Islet precursor cell (in vitro differentiated cells): ENCODE measurements at regions not wholly inside any gene's neighbourhood (a gene's known extent, or its start where the extent isn't known, plus 50 kb on each side); places are given as distances from the start of the nearest gene placed in this dataset.
A peak's percentile ranks its signal among the peaks of the same experiment; 100 is the strongest.
"Not testable (repeated sequence)": the region's sequence is repeated elsewhere in the genome, so short reads cannot be mapped to it uniquely, and the experiment has no call there.

Source experiments
- DNase-seq: peaks from one replicate; pipeline ENCODE4 v3.0.0-alpha.2; 2018

DNA sequence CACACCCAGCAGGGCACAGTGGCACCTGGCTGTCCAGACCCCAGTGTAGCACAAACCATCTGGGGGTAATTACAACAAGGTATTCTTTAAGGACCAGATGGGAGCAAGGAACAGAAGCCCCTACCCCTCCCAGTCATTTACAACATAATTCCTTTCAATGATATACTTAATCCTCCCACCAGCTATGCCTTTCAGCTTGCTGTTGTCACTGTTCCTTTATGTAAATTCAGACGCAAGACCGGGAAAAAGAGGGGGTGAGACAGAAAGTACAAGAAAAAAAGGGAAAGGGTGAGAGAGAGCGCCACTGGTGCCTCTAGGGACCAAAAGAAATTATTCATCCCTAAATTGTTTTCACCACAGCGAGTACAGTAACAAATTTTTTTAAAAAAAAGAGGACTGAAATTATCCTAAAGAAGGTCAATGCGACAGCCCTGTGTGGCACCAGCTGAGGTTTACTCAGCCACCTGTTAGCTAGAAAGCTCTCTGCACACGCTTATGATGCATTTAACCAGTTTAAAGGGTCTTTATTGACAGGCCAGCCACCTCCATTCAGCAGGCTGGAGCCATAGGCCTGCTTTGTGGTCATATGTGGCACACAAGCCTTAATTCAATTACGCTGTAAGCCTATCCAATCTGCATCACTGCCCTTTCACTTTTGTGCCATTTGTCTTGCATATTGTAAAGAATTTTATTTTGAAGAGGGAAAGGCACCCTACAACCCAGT, 210.2 kb upstream of the ISL1 start:
- DNase-seq, result no peak

DNA sequence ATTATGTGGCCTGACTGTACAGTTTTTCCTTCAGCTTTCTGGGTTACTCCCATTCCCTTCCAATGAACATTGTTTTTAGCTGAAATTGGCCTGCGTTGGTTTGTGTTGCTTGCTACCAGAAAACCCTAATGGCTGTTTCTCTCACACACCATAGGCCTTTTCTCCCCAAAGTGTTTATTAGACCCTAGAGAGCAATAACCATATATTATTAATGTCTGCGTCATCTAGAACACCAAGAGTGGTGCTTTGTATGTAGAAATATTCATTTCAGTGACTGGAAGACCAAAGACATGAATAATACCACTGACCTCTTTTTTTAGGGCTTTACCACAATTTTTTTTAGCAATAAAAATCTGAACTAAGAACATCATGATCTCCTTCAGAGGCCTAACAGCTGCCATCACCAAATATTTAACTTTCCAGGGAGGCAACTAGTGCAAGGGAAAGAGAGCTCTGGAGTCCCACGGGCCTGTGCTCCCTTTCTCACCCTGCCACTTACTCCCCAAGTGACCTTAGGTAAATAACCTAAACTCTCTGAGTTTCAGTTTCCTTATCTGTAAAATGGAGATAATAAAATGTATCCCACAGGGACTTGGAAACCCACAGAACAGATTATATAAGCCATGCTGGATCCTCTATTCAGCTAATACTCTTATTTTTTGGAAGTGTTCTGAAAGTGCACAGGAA, 201.9 kb upstream of the ISL1 start:
- no peak for DNase-seq

- DNase-seq, result peak; percentile 63
These were observed 197.4 kb upstream of the ISL1 start for GRCh38 chr5:51185850-51186329.

GRCh38 chr5:51188001-51188591, 195.2 kb upstream of the ISL1 start:
- DNase-seq, result no peak

- DNase-seq, result no peak
These were observed 188.6 kb upstream of the ISL1 start for GRCh38 chr5:51194671-51195070.

GRCh38 chr5:51201024-51201423, 182.2 kb upstream of the ISL1 start:
- no peak for DNase-seq

DNA sequence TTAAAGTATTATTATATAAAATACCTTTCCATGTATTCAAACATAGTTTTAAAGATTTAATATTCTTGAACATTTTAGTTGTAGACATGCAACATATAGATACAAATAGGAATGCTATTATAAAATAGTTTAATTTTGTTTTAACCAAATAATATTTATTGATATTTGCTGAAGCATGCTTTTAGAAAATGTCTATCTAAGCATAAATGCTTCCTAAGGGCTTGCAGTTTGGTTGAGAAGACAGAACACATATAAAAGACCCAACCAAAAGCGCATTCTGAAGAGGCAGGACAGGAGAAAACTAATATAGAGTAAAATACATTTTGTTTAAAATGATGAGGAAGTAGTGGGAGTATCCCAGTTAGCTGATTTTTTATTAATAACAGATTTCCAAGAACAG, 181.5 kb upstream of the ISL1 start:
- no peak for DNase-seq

- no peak for DNase-seq
These were observed 181.1 kb upstream of the ISL1 start for GRCh38 chr5:51202161-51202560.

DNA sequence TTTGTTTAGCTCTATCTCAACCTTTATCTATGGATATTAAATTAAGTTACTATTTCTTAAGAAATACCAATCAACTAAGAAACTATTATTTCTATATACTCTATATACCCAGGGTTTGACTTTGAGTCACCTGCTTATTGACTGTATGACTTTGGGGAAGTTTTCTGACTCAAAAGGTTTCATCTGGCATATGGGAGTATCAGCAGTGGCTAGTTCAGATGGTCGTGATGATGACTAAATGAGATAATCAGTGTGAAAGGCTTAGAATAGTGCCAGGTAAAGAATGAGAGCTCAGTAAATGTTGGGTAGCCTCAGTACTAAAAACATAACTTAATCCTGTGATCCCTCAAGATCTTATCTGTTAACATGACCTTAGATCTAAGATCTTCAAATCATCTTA, 179.7 kb upstream of the ISL1 start:
- DNase-seq, result no peak

DNA sequence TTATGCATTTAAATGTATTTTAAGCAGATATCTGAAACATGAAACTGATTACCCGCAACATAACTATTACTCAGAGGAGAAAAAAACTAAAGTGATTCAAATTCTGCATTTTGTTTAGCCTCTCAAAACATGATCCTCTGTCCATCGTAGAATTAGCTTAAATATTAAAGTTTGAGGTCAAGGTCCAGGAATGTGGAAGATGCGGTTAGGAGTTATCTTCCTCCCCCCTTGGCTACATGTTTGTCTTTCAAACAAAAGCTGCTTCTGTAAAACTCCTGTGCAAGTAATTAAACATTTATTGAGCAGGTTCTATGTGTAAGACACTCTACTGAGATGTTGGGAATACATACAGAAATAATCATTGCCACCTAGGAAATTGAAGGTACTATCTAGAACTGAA, 175.0 kb upstream of the ISL1 start:
- no peak for DNase-seq

DNA sequence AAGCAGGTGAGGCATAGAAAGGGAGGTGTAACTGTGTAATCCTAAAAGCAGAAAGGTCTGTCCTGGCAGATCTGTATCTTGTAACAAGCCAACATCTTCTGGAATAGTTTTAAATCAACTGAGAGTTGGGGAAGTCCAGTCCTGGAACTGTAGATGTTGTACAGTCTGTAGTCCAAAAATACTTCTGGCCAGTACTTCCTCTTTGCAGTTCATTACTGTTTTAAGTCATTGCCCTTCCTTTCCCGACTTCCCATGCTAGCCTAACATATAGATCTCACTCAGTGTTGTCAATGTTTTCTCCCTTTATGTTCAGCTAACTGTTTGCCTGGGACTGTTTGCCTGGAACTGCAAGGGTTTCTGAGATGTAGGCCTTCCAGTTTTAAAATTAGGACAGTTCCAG, 168.5 kb upstream of the ISL1 start:
- DNase-seq, result no peak

DNA sequence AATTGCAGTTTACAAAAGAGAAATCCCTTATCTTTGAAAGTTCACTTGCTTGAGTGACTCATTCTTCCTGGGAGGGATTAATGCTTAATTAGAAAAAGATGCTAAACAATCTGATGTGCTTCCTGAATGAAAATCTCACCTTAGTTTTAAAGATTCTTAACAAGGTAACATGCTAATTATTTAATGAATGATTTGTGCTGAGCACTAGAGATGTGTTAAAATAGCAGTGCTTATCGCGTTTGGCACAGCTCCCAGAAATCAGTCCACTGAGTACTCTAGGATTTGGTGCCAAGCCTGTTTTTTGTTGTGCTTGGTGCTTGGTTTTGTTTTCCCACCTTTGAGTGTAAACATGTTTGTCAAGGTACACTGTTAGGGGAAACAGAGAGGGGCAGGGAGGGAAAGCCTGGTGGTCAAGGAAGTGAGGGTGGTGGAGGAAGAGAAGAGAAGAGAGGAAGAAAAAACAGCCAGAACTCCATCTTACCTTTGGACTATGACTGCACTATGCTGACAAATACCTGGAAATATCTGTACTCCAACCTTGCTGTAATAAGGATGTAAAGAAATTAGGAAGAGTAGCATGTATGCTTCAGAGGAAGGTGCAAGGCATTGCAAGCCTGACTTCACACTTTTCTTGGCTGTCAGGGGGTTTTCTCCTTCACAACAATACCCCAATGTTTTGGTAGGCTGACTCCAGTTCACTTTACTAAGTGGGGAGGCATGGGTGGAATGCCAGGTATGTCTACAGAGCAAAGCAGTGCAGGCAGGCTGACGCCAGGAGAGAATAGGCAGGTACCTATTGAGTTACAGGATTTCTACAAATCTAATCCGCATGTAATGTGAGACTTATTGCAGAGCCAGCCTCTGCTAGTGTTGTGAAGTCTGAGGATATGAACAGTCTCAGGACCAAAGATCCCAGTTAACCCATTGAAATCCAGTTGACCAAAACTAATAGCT, 157.2 kb upstream of the ISL1 start:
- peak; percentile 96 for DNase-seq

DNA sequence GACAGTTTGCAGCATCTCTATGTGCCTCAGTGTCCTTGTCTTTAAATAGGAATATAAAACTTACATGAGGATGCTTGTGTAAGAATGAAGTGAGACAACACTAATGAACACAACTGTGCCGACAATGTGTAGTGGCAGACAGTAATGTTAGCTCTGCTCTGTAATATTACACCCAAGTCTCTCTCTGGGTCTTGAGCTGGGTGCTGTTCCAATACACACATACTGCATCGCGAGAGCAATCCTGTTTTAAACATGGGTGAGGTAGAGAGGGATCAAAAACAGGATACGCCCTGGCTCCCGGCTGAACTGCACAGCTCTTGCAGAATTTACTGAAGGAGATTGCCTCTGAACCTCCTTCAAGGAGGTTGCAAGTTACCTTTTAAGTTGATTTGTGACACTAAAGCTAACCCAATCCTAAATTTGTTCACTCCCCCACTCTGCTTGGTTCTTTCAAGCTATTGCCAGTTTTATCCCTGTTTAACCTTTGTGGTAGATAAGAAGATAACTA, 155.2 kb upstream of the ISL1 start:
- DNase-seq, result no peak

- no peak for DNase-seq
These were observed 152.9 kb upstream of the ISL1 start for GRCh38 chr5:51230336-51230735.

DNA sequence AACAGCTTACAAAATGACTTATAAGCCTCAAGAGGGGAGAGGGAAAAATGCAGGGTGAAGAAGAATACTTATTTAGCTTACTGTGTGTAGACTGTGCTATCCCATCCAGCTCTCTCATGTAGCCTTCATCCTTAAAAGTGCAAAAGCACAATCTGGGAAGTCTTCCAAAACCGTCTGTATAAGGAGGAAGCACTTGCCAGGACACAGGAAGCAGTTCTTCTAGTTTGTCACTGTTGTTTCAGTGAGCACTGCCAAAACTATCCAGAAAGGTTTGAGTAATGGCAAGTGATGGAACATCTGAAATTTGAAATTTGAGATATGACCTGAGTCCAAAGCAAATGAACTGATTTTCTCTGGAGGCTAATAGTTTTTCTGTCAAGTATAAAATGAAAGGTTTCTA, 140.8 kb upstream of the ISL1 start:
- DNase-seq, result no peak

DNA sequence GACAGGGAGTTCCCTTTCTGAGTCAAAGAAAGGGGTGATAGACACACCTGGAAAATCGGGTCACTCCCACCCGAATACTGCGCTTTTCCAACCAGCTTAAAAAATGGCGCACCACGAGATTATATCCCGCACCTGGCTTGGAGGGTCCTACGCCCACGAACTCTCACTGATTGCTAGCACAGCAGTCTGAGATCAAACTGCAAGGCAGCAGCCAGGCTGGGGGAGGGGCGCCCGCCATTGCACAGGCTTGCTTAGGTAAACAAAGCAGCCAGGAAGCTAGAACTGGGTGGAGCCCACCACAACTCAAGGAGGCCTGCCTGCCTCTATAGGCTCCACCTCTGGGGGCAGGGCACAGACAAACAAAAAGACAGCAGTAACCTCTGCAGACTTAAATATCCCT, 132.3 kb upstream of the ISL1 start:
- DNase-seq, result not testable (repeated sequence)

GRCh38 chr5:51271261-51271660, 112.0 kb upstream of the ISL1 start:
- DNase-seq, result no peak

DNA sequence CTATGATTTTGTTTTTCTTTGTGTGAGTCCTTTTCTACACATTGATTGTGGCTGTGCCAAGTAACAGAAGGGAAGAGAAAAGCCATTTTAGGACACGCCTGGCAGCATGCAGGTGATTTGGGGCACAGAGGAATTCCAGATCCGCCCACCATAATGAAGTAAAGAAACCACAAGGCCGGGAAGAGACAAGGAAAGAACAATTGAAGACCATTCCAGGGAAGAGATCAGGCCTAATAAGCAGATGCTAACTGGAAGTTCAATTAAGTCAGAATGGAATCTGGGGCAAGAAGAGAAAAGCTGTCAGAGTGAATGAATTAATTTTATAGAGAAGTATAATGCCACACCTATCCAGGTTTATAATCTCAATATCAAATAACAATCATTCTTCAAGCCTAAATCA, 110.2 kb upstream of the ISL1 start:
- peak; percentile 59 for DNase-seq

- no peak for DNase-seq
These were observed 109.4 kb upstream of the ISL1 start for GRCh38 chr5:51273871-51274270.

GRCh38 chr5:51275428-51275827, 107.8 kb upstream of the ISL1 start:
- no peak for DNase-seq

- no peak for DNase-seq
These were observed 107.0 kb upstream of the ISL1 start for GRCh38 chr5:51276250-51276649.

DNA sequence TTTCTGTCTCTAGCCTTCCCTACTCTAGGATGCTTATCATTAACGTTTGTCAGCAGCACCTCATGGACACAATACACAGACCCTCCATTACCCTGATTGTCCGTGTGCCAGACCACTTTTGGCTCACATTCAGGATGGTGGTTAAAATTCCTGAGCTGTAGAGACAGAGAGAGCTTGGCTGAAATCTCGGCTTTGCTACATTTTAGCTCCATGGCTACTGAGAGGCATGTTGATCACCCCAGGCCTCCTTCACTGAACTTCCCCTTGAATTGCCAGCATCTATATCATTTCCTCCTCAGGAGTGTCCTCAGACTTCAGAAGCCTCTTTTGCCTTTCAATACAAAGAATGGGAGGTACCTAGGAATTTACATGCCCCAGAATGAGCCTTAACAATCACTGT, 104.7 kb upstream of the ISL1 start:
- peak; percentile 78 for DNase-seq
